Activated gamma-delta T cell treated with Interleukin-2 at 50 U/mL for 16 hours (primary cell): ENCODE measurements at regions not wholly inside any gene's neighbourhood (a gene's known extent, or its start where the extent isn't known, plus 50 kb on each side); places are given as distances from the start of the nearest gene placed in this dataset.

Experiments used
- DNase-seq: peaks from one replicate; pipeline ENCODE4 v3.0.0-alpha.2; 2020

GRCh38 chr5:153402550-153402949 is 87.9 kb upstream of the GRIA1 start:
- DNase-seq: no peak

GRCh38 chr5:153403470-153403869 is 87.0 kb upstream of the GRIA1 start:
- no peak for DNase-seq

GRCh38 chr5:153404747-153405146 is 85.7 kb upstream of the GRIA1 start:
- no peak for DNase-seq

GRCh38 chr5:153421676-153422075 is 68.8 kb upstream of the GRIA1 start:
- DNase-seq: no peak

DNA sequence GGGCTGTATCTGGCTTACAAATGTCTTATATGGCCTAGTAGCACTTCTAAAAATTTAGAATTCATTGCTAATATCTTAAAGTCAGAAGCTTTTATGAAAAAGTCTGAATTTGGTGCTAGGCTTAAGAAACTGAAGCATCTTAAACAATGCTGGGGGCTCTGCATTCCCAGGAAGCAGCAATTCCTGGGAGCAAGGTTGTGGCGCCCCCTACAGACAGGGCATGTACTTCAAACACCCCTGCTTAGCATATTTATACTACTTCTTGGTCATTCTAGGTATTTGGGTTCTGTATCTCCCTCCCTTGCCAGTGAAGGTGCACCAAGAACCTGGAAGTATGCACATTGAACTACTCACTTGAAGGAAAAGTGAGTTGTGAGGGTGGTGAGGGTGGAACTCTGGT is 64.6 kb upstream of the GRIA1 start:
- no peak for DNase-seq

DNA sequence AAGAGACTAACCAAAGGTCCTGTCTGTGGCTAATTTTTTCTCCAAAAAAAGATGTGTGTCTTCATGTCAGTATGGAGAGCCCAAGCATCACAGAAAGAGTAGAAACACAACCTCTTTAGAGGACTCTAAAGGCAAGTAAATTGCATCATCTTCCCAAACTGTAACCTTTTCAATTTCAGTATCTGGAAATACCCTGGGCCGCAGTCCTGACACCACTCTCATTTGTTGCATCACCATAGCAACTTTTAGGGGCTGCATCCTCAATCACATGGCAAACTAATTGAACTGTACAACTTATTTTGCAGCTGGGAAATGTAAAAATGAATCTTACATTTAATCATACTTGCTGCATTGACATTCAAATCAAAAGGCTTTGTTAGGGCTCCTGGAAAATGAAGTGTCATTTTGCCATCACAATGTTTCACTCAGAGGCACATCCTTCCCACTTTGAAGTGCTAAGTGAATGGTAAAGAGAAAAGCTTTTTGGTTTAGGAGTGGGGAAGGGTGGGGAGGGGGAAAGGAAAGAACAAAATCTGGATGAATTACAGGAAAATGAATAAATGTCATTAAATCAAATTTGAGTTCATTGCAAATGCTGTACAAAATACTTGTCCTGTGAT is 60.6 kb upstream of the GRIA1 start:
- DNase-seq: no peak

DNA sequence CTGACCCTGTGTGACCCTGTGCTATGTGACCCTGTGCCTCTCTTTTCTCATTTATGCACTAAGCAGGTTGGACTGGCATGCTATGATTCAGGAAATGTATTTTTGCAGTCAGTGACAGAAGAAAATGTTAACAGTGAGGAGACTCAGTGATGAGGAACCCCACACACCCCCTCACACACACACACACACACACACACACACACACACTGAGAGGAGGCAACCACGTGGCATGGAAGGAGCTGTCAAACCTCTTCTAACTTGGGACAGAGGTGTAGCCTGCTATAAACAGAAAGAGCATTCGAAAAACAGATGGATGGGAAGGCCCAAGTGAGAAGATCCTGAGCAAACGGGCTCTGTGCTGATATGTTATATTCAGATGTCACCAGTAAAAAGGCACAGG is 57.9 kb upstream of the GRIA1 start:
- DNase-seq: no peak

GRCh38 chr5:153437251-153437650 is 53.2 kb upstream of the GRIA1 start:
- DNase-seq: no peak

- no peak for DNase-seq
Observed at GRCh38 chr5:153439130-153439529, 51.3 kb upstream of the GRIA1 start.
